Ovary (tissue), 7 donors: ENCODE measurements at regions not wholly inside any gene's neighbourhood (a gene's known extent, or its start where the extent isn't known, plus 50 kb on each side); places are given as distances from the start of the nearest gene placed in this dataset.

Experiments used
- DNase-seq, 5 donors: peaks; one replicate each; pipeline ENCODE4 v3.0.0-alpha.2; 2019 to 2020
- H3K27ac ChIP-seq, 2 donors: fragments of 200-600 bp; one replicate each; pipeline versions ENCODE4 v1.5.1 to v1.8.0; 2019 to 2022
- H3K27me3 ChIP-seq: fragments of 200-600 bp; one replicate; pipeline ENCODE4 v1.8.0; 2022
- H3K36me3 ChIP-seq: fragments of 200-600 bp; sonication (generic); one replicate; pipeline ENCODE4 v1.5.1; 2019
- H3K4me1 ChIP-seq: one replicate; pipeline ENCODE4 v1.8.1; 2013; ENCODE audit warnings: mild to moderate bottlenecking, moderate library complexity; ENCODE audit not compliant: insufficient read depth
- H3K4me3 ChIP-seq: fragments of 200-600 bp; sonication (generic); one replicate; pipeline ENCODE4 v1.5.1; 2017
- H3K9me3 ChIP-seq, 2 donors: fragments of 200-600 bp in 1 of 2; sonication (generic) in 1 of 2; one replicate each; pipeline versions ENCODE4 v1.5.1 to v1.8.1; 2013 to 2019; ENCODE audit warnings: mild to moderate bottlenecking in 1 of 2, moderate library complexity in 1 of 2
- CTCF ChIP-seq, 3 donors: fragments of 450-650 bp in 2 of 3; fragments of 200-600 bp in 1 of 3; IDR thresholded peaks; one replicate each; pipeline versions ENCODE4 v1.5.1 to v1.8.0; 2016 to 2022; ENCODE audit warnings: antibody characterized with exemption in 3 of 3, mild to moderate bottlenecking in 1 of 3
- EP300 ChIP-seq: sonication (generic); formaldehyde crosslinking; IDR thresholded peaks from one replicate; pipeline ENCODE4 v1.6.1; 2017; ENCODE audit warnings: antibody characterized with exemption
- POLR2A ChIP-seq: fragments of 450-650 bp; IDR thresholded peaks from one replicate; pipeline ENCODE4 v1.6.1; 2017; ENCODE audit warnings: antibody characterized with exemption, mild to moderate bottlenecking, moderate library complexity
- WGBS, 3 donors: extraction: QIAGEN DNeasy Blood & Tissue Kit in 1 of 3; methylation state at CpG; one replicate each; pipeline versions ENCODE4 v1.1.5 to v1.1.7; 2013 to 2017; 5-methylcytosine and 5-hydroxymethylcytosine counted together
- intact Hi-C, 4 donors: fragments of 100-400 bp; cut with DNase I; formaldehyde crosslinking; loops; one replicate each; pipeline versions ENCODE4 v1.11.0 to v1.15.1; 2022 to 2023
- donor health status: DM: no; HTN: no; CAD: no; lungs with moderate emphysema.
- donor health status: DM: no; HTN: no; CAD: no.
- donor health status: Bipolar disorder and iron deficiency.
- donor health status: DM: no; HTN: no; CAD: no.
- donor health status: DM: yes; HTN: yes; CAD: no.

- intact Hi-C loops: no loop called here
- WGBS, 3 donors: 22 to 30% (median 27%) methylated on average over 1 of the region's 1 CpG
- no peak for DNase-seq
- Histone ChIP-seq H3K27ac (no peak overlapping the region), H3K4me1 (no peaks in the 10 kb centered on the region), H3K9me3 (no peaks in the 10 kb centered on the region), H3K27me3 (no peaks in the 10 kb centered on the region), H3K36me3 (no peaks in the 10 kb centered on the region), H3K4me3 (no peak overlapping the region)
- TF ChIP-seq POLR2A (no peak), CTCF (IDR thresholded peaks at IDR 0.05) (no peak), EP300 (no peak)
These were observed 83.6 kb upstream of the SLC13A1 start for GRCh38 chr7:123283373-123283772.

DNA sequence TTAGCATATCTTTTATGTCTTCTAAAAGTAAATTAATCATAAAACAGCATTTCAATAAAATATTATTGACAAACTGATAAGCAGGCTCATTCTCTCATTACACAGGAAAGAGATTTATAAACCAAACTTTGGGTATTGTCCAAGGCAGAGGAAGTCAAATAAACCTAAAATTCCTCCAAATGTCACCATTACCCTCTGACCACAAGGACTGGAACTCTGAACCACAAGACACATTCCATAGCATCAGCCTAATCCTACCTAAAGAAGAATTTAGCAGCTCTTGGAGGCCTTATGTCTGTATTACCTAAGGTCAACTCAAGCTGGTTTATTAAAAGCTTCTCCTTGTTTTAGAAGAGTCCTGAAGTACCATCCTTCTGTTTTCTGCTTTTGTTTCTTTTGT is 82.4 kb upstream of the SLC13A1 start:
- H3K27ac ChIP-seq: no peak overlapping the region
- no peaks in the 10 kb centered on the region for H3K36me3 ChIP-seq
- H3K4me1 ChIP-seq: no peaks in the 10 kb centered on the region
- no peaks in the 10 kb centered on the region for H3K27me3 ChIP-seq
- H3K4me3 ChIP-seq: no peak overlapping the region
- intact Hi-C loops: no loop called here
- TF ChIP-seq CTCF (IDR thresholded peaks at IDR 0.05) (no peak), POLR2A (no peak), EP300 (no peak)
- no peaks in the 10 kb centered on the region for H3K9me3 ChIP-seq
- no peak for DNase-seq

- intact Hi-C loops: no loop called here
- H3K4me3 ChIP-seq: no peak overlapping the region
- TF ChIP-seq POLR2A (no peak), EP300 (no peak)
- no peaks in the 10 kb centered on the region for H3K9me3 ChIP-seq
- no peaks in the 10 kb centered on the region for H3K27me3 ChIP-seq
- no peaks in the 10 kb centered on the region for H3K4me1 ChIP-seq
- no peaks in the 10 kb centered on the region for H3K36me3 ChIP-seq
- H3K27ac ChIP-seq: no peak overlapping the region
- DNase-seq: no peak
These were observed 80.2 kb upstream of the SLC13A1 start for GRCh38 chr7:123279949-123280348.

DNA sequence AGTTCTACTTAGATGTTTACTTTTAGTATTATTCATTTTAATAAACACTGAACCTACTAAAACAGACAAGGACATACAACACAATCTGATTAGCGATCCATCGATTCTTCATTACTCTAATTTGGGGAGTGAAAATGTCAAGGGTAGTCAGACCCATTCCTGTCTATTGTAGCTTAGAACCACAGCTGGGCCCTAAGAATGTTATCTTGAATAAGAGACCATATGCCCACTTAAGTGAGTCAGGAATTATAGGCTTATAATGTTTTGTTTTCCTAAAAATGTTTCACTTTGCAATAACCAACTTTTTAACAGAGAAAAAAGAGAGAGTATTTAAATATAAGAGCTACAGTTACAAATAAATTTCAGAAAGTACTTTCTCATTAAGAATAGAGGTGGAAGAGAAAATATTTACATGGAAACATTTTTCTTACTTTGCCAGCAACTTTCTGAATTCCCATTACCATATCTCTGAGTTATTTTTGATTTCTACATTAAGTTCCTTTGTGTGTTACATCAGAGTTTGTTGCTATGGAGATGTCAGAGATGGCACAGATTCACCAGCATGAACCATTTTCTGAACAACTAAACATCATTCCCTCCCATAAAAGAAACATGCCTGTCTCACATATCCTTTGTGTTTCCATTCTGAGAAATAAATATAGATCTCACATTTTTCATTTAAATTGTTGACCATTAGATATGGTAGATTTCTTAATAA is 75.4 kb upstream of the SLC13A1 start:
- Histone ChIP-seq H3K9me3 (no peaks in the 10 kb centered on the region), H3K27me3 (no peaks in the 10 kb centered on the region), H3K4me3 (no peak overlapping the region), H3K36me3 (no peaks in the 10 kb centered on the region), H3K27ac (no peak overlapping the region), H3K4me1 (no peaks in the 10 kb centered on the region)
- TF ChIP-seq POLR2A (no peak), EP300 (no peak), CTCF (IDR thresholded peaks at IDR 0.05) (no peak)
- no peak for DNase-seq
- 56 to 76% (median 60%) methylated on average over 2 of the region's 2 CpGs for WGBS, 3 donors
- intact Hi-C loops: no loop called here

GRCh38 chr7:123273185-123273584 is 73.4 kb upstream of the SLC13A1 start:
- WGBS, 3 donors: 95 to 98% (median 97%) methylated on average over 4 of the region's 4 CpGs
- Histone ChIP-seq H3K27ac (no peak overlapping the region), H3K4me1 (no peaks in the 10 kb centered on the region), H3K9me3 (no peaks in the 10 kb centered on the region), H3K36me3 (no peaks in the 10 kb centered on the region), H3K27me3 (no peaks in the 10 kb centered on the region), H3K4me3 (no peak overlapping the region)
- no peak for TF ChIP-seq POLR2A
- intact Hi-C loops: no loop called here
- no peak for DNase-seq
